ENCODE measurements at regions not wholly inside any gene's neighbourhood (a gene's known extent, or its start where the extent isn't known, plus 50 kb on each side); places are given as distances from the start of the nearest gene placed in this dataset.
"Not testable (repeated sequence)": the region's sequence is repeated elsewhere in the genome, so short reads cannot be mapped to it uniquely, and the experiment has no call there.

DNA sequence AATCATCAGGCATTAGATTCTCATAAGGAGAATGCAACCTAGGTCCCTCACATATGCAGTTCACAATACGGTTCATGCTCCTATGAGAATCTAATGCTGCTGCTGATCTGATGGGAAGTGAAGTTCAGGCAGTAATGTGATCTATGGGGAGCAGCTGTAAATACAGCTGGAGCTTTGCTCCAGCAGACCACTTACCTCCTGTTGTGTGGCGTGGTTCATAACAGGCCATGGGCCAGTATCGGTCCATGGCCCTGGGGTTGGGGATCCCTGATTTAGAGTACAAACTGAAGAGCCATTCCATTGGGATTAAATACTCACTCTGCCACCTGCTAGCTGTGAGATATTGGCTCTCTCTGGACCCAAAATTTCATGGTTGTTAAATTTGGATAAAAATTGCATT, 244.6 kb upstream of the POGK start:
- CTCF ChIA-PET: no interaction called here
- POLR2A ChIA-PET: no interaction called here
- no peak for DNase-seq (ENCODE audit: extremely low spot score)
- TF ChIP-seq BHLHE40 (IDR thresholded peaks at IDR 0.05; ENCODE audit: borderline replicate concordance) (no peak), TARDBP (IDR thresholded peaks at IDR 0.05) (no peak), SP1 (IDR thresholded peaks at IDR 0.05) (no peak), CTBP1 (IDR thresholded peaks at IDR 0.05; ENCODE audit: borderline replicate concordance) (no peak), L3MBTL2 (conservative IDR thresholded peaks at IDR 0.05) (no peak), NFRKB (IDR thresholded peaks at IDR 0.05) (no peak), SUZ12 (IDR thresholded peaks at IDR 0.05) (no peak), FOXK2 (IDR thresholded peaks at IDR 0.05) (no peak), FOXM1 (IDR thresholded peaks at IDR 0.05; ENCODE audit: borderline replicate concordance) (no peak), ARNT (IDR thresholded peaks at IDR 0.05) (no peak), PKNOX1 (IDR thresholded peaks at IDR 0.05) (no peak), HDGF (IDR thresholded peaks at IDR 0.05; ENCODE audit: borderline replicate concordance) (no peak), FOXA1 (IDR thresholded peaks at IDR 0.05) (no peak)

- no peak for DNase-seq (ENCODE audit: extremely low spot score)
- POLR2A ChIA-PET: no interaction called here
- CTCF ChIA-PET: no interaction called here
- TF ChIP-seq FOXM1 (IDR thresholded peaks at IDR 0.05; ENCODE audit: borderline replicate concordance) (no peak), FOXA1 (IDR thresholded peaks at IDR 0.05) (no peak), LEF1 (IDR thresholded peaks at IDR 0.05; ENCODE audit: borderline replicate concordance) (no peak), TARDBP (IDR thresholded peaks at IDR 0.05) (no peak), PKNOX1 (IDR thresholded peaks at IDR 0.05) (no peak), NFRKB (IDR thresholded peaks at IDR 0.05) (no peak), FOXK2 (IDR thresholded peaks at IDR 0.05) (no peak), L3MBTL2 (conservative IDR thresholded peaks at IDR 0.05) (no peak), ARNT (IDR thresholded peaks at IDR 0.05) (no peak), BHLHE40 (IDR thresholded peaks at IDR 0.05; ENCODE audit: borderline replicate concordance) (no peak), SUZ12 (IDR thresholded peaks at IDR 0.05) (no peak), CTBP1 (IDR thresholded peaks at IDR 0.05; ENCODE audit: borderline replicate concordance) (no peak), SP1 (IDR thresholded peaks at IDR 0.05) (no peak), HDGF (IDR thresholded peaks at IDR 0.05; ENCODE audit: borderline replicate concordance) (no peak)
Measured at GRCh38 chr1:166597516-166597915, 241.8 kb upstream of the POGK start.

- no peak for DNase-seq (ENCODE audit: extremely low spot score)
- no peak for TF ChIP-seq CTBP1 (IDR thresholded peaks at IDR 0.05; ENCODE audit: borderline replicate concordance)
- ChIA-PET CTCF (no interaction called here), POLR2A (no interaction called here)
Measured at GRCh38 chr1:166600574-166600973, 238.7 kb upstream of the POGK start.

DNA sequence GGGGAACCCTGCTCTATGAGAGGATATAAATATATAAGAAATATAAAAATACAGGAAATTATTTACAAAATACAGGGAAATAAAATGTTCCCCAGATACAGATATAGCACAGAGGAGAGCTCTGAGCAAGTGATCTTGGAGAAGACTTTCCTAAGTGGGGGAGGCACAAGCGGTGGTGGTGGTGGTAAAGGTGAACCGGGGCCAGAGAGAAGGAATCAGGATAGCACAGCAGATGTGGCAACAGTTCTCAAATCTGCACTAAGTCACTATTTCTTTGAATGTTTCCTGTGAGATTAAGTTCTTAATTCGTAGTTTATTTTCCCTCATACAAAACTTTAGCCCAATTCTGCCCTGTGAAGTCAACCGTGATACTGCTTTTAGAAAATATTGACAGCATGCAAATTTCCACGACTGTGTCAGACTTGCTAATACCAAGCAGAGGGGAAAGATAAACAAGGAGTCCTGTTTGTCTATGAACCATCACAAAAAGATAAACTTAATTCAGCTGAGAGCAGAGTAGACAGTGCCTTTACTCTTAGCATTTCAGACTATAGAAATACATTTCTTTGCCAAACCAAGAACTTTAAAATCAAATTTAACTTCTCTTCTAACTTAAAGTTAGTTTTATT, 237.5 kb upstream of the POGK start:
- TF ChIP-seq ELF4 (IDR thresholded peaks at IDR 0.05) (no peak), ZNF384 (IDR thresholded peaks at IDR 0.05) (no peak), L3MBTL2 (conservative IDR thresholded peaks at IDR 0.05) (no peak), TARDBP (IDR thresholded peaks at IDR 0.05) (no peak), FOXM1 (IDR thresholded peaks at IDR 0.05; ENCODE audit: borderline replicate concordance) (no peak), FOXA1 (IDR thresholded peaks at IDR 0.05) (no peak), CTBP1 (IDR thresholded peaks at IDR 0.05; ENCODE audit: borderline replicate concordance) (no peak), PKNOX1 (IDR thresholded peaks at IDR 0.05) (no peak), SUZ12 (IDR thresholded peaks at IDR 0.05) (no peak), ARNT (IDR thresholded peaks at IDR 0.05) (no peak), FOXK2 (IDR thresholded peaks at IDR 0.05) (no peak), BHLHE40 (IDR thresholded peaks at IDR 0.05; ENCODE audit: borderline replicate concordance) (no peak), LEF1 (IDR thresholded peaks at IDR 0.05; ENCODE audit: borderline replicate concordance) (no peak), SP1 (IDR thresholded peaks at IDR 0.05) (no peak), HDGF (IDR thresholded peaks at IDR 0.05; ENCODE audit: borderline replicate concordance) (no peak)
- POLR2A ChIA-PET: no interaction called here
- CTCF ChIA-PET: no interaction called here
- no peak for DNase-seq (ENCODE audit: extremely low spot score)

DNA sequence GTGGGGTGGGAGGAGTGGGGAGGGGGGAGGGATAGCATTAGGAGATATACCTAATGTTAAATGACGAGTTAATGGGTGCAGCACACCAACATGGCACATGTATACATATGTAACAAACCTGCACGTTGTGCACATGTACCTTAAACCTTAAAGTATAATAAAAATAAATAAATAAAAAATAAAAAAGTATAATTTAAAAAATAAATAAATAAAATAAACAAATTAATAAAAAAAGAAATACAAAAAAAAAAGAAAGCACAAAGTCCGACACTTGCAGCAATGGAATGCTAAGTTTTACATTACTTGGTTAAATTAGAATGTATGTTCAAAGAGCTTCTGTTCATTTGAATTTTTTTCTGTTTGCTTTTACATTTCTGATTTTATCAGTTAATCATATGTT, 236.5 kb upstream of the POGK start:
- CTCF ChIA-PET; DNase-seq (ENCODE audit: extremely low spot score); POLR2A ChIA-PET: not testable (repeated sequence)

DNA sequence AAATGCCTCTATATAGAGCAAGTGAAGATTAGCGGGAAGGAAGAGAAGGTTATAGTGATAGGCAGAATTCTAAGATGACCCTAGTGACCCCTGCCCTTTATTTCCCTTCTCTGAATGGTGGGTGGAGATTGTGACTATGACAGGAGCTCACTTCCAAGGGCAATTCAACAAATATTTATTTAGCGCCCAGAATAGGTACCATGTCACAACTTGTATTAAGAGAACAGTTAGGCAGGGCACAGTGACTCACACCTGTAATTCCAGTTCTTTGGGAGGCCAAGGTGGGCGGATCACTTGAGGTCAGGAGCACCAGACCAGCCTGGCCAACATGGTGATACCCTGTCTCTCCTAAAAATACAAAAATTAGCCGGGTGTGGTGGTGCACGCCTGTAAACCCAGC, 236.0 kb upstream of the POGK start:
- CTCF ChIA-PET: no interaction called here
- no peak for TF ChIP-seq FOXM1 (IDR thresholded peaks at IDR 0.05; ENCODE audit: borderline replicate concordance)
- no peak for DNase-seq (ENCODE audit: extremely low spot score)
- POLR2A ChIA-PET: no interaction called here

DNA sequence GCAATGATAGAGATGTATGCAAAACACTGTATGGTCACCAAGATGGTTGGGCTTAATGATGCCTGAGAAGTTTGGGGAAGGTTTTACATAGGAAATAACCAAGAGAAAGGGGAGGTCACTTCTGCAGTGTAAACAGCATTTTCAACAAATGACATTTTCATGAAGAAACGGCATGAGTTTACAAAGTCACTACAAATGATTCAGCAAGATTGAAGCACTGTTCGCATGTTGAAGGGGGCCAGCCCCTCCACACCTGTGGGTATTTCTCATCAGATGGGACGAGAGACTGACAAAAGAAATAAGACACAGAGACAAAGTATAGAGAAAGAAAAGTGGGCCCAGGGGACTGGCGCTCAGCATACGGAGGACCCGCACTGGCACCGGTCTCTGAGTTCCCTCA, 234.1 kb upstream of the POGK start:
- POLR2A ChIA-PET: no interaction called here
- TF ChIP-seq ELF4 (IDR thresholded peaks at IDR 0.05) (no peak), FOXM1 (IDR thresholded peaks at IDR 0.05; ENCODE audit: borderline replicate concordance) (no peak), CTBP1 (IDR thresholded peaks at IDR 0.05; ENCODE audit: borderline replicate concordance) (no peak), NFRKB (IDR thresholded peaks at IDR 0.05) (no peak), ZNF384 (IDR thresholded peaks at IDR 0.05) (no peak), FOXA1 (IDR thresholded peaks at IDR 0.05) (no peak), SUZ12 (IDR thresholded peaks at IDR 0.05) (no peak), FOXK2 (IDR thresholded peaks at IDR 0.05) (no peak), LEF1 (IDR thresholded peaks at IDR 0.05; ENCODE audit: borderline replicate concordance) (no peak), L3MBTL2 (conservative IDR thresholded peaks at IDR 0.05) (no peak), SP1 (IDR thresholded peaks at IDR 0.05) (no peak), PKNOX1 (IDR thresholded peaks at IDR 0.05) (no peak)
- DNase-seq (ENCODE audit: extremely low spot score): no peak
- CTCF ChIA-PET: no interaction called here
